NCI-H2029 treated with DMSO at 0.1 percent for 48 hours (cell line): ENCODE measurements at regions not wholly inside any gene's neighbourhood (a gene's known extent, or its start where the extent isn't known, plus 50 kb on each side); places are given as distances from the start of the nearest gene placed in this dataset.
"Not testable (repeated sequence)": the region's sequence is repeated elsewhere in the genome, so short reads cannot be mapped to it uniquely, and the experiment has no call there.

Source experiments
- DNase-seq: peaks from one replicate; lab custom pipeline; 2025; lab: John Stamatoyannopoulos, UW

DNA sequence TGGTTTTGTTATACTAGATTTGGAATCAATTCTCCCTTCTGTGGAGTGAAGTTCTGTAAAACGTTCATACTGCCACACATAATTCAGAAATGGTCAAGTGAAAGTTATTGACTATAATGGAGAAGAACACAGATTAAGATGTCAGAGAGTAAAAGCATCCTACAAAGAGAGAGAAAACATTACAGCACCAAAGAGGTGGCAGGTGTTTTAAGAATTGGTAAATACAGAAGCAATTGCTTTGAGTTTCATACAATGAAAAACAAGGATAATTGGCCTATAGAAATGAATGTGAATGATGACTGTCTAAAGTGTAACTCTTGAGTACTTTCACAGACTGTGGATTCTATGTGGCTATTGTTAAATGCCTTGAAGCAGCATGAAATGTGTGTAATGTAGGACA, 435.6 kb upstream of the SMIM31 start:
- no peak for DNase-seq

DNA sequence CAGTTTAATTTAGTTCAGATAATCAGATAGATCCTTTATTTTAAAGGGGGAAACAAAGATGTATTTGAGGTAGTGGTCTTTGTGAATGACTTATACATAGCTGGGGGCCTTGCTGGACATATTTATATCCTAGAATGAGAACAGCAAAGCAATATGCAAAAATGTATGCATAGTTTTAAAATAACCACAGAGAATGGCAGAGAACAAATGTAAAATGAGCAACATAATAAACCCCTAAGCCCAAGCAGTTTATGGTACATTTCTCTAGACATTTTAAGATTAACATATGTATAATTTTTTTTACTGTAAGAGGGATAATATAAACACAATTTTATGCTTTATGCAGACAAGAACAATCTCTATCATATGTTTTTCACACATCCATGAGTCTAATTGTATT, 434.2 kb upstream of the SMIM31 start:
- no peak for DNase-seq

GRCh38 chr4:164320847-164321246, 433.1 kb upstream of the SMIM31 start:
- no peak for DNase-seq

GRCh38 chr4:164326056-164326455, 427.9 kb upstream of the SMIM31 start:
- no peak for DNase-seq

DNA sequence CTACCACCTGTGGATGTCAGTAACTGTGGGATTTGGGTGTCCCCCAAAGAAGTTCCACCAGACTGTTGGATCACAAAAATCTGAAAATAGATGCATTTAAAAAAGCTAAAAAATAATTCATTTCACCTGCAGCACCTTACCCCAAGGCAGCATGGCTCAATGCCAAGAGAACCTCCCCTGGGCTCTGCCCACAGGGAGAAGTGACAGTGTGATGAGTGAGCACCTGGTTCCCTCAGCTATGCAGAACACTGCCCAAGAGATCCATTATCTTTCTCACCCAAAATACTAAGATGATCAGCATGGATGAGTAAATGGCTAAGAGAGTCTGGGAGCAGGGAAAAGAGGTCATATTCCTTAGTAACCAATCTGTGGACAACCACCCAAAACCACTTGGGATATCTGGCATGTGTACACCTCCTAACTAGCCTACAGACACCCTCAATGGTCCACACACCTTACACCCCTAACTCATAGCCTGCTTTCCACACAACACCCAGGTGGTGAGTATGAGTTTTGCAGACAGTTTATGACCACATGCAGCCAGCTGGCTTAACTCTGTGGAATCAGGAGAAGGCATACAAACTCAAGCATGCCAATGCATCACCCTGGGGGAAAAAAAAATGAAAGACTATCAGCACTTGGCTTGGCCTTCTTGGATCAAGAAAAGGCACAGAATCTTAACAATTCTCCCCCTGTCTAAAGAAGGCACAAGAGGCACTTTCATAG, 416.5 kb upstream of the SMIM31 start:
- no peak for DNase-seq

GRCh38 chr4:164343472-164343976, 410.4 kb upstream of the SMIM31 start:
- no peak for DNase-seq

GRCh38 chr4:164345756-164346155, 408.2 kb upstream of the SMIM31 start:
- DNase-seq, result no peak

- no peak for DNase-seq
Observed at GRCh38 chr4:164350061-164350460, 403.9 kb upstream of the SMIM31 start.

- not testable (repeated sequence) for DNase-seq
Observed at GRCh38 chr4:164350716-164351115, 403.2 kb upstream of the SMIM31 start.

GRCh38 chr4:164357957-164358356, 396.0 kb upstream of the SMIM31 start:
- DNase-seq, result no peak

GRCh38 chr4:164358400-164358799, 395.5 kb upstream of the SMIM31 start:
- DNase-seq, result no peak

DNA sequence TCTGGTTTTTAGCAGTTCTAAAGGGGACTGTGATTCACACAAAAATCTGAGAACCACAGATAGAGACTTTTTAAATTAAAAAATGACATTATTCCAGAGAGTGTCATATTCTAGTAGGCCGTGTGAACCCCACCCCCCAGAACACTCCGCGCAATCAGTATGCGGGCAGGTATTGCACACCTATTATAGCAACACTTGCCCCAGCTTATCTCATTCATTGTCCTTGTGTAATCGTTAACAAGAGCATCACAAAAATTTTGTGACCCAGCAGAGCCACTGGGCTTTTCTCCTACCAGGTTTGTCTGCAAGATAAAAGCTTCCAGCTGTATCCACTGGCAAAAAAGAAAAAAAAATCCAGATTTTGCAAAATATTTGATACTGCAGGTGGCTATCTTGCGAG, 394.1 kb upstream of the SMIM31 start:
- no peak for DNase-seq

- DNase-seq, result no peak
Observed at GRCh38 chr4:164368894-164369293, 385.0 kb upstream of the SMIM31 start.

- no peak for DNase-seq
Observed at GRCh38 chr4:164373021-164373420, 380.9 kb upstream of the SMIM31 start.

- DNase-seq, result no peak
Observed at GRCh38 chr4:164377277-164377676, 376.7 kb upstream of the SMIM31 start.

DNA sequence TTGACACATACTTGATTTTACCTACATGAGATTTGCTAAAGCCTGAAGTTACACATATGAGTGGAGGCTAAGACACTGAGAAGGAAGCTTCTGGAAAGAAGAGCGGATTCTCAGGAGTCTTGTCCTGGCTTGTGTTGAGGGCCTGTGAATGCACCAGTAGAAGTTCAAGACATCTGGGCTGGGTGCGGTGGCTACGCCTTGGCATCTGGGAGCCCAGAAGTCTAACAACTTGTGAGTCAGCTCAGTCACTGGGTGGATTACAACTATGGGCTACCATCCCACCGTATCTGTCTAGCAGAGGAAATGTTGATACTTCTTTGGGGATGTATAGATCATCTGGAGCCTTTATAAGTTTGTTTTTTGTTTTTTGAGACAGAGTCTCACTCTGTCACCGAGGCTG, 375.6 kb upstream of the SMIM31 start:
- DNase-seq, result no peak

DNA sequence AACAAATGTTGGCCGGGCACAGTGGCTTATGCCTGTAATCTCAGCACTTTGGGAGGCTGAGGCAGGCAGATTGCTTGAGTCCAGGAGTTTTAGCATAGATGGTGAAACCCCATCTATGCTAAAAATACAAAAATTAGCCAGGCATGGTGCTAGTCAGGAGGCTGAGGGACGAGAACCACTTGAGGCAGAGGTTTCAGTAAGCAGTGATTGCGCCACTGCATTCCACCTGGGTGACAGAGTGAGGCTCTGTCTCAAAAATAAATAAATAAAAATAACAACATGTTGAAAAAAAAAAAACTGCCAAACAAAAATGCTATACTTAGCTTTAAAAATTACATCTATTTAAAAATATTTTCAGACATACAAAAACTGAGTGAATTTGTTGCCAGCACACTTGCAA, 374.2 kb upstream of the SMIM31 start:
- DNase-seq, result no peak

DNA sequence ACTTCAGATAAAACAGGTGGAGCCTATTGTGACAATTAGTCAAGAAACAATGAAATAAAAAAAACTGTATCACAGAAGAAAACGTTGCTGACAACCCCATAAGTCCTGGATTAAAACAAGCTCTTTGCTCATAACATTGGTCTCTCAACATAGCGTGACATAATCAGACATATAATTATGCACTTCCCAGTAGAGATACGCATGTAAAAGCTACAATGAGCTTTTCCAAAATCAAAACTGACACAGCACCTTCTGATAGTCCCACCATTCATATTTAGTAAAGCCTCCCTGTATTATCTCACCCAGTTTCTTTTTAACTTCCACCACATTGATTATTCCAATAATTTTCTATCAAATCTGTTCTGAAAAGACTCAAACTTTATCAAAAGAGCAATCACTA, 372.1 kb upstream of the SMIM31 start:
- DNase-seq, result no peak

- no peak for DNase-seq
Observed at GRCh38 chr4:164383058-164383357, 370.9 kb upstream of the SMIM31 start.

GRCh38 chr4:164383358-164384220, 370.3 kb upstream of the SMIM31 start:
- no peak for DNase-seq

DNA sequence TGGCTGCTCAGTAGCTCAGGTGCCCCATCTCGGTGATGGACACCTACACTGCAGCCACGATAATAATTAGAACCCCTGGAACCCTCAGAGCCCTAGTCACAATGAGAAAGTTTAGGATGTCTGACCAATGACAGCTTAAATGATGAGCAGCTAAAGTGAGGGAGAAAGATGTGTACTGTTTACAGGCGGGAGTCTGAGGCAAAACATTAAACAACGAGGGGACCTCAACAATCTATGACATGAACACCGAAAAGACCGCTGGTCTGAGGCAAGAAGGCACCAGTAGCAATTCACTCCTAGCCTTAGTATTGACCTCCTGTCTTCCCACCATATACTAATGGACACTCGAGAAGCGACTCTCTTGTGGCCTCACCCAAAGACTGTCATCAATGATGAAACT, 369.5 kb upstream of the SMIM31 start:
- no peak for DNase-seq

DNA sequence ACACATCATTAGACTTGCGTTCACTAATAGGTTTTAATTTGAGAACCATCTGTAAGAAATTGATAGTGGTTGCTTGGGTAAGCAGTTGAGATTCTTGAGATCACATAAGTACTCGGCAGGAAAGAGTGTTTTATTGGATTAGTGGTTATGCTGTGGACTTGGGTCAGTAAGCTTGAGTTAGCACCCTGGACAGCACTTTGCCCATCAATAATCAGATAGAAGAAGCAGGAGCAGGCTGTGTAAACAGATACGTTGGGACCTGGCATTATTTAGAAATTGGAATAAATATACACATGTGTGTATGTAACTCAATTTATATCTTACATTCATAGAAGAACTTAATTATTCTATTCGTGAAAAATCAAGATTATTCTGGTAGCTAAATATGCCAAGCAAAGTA, 357.5 kb upstream of the SMIM31 start:
- DNase-seq, result no peak

DNA sequence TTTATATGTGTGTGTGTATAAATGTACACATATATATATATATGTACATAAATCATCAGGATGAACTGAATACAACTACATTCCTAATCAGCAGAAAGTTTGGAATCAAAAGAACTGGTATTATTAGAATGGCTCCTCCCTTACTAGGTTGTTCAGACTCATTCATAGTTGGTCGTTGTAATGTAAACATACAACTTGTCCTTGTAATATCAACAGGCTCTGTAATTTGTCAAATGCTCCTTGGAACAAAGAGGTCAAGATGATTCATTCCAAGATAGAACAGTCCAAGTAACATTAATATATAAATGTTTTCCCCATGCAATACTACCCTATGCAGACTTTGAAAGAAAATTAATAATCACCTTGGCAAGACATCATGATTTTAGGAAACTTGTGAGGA, 351.4 kb upstream of the SMIM31 start:
- DNase-seq, result no peak

DNA sequence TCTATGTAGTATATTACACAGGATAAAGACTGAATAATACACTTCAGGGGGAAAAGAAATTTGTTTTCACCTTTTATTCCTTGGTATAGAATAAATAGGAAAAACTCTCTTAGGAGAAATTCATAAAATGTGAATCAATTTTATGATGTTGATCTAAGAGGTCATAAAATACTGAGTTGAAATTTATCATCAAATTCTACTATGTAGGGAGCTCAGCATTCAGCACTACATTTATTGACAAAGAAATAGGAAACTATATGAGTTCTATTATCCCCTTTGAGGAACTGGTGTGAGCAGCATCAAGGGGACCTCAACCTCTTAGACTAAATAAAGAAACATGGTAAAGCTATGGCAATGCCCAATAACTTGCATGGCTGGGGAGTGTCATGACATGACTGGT, 348.2 kb upstream of the SMIM31 start:
- DNase-seq, result no peak
